OCI-LY1 (cell line): ENCODE measurements at regions not wholly inside any gene's neighbourhood (a gene's known extent, or its start where the extent isn't known, plus 50 kb on each side); places are given as distances from the start of the nearest gene placed in this dataset.

Source experiments
- EZH2 ChIP-seq: fragments of 200-600 bp; sonication (generic), shearing (Covaris generic); IDR thresholded peaks from 2 replicates; pipeline ENCODE4 v1.8.0; 2017; ENCODE audit warnings: borderline replicate concordance, mixed run types, mild to moderate bottlenecking, antibody characterized with exemption, low read length, moderate library complexity, mixed read lengths
- TF ChIP-seq, protein P1 (sequence below): fragments of 200-600 bp; sonication (generic), shearing (Covaris generic); IDR thresholded peaks from 2 replicates; pipeline ENCODE4 v1.5.1; 2017; ENCODE audit warnings: mild to moderate bottlenecking, antibody characterized with exemption, low read length, moderate library complexity, mixed read lengths

DNA sequence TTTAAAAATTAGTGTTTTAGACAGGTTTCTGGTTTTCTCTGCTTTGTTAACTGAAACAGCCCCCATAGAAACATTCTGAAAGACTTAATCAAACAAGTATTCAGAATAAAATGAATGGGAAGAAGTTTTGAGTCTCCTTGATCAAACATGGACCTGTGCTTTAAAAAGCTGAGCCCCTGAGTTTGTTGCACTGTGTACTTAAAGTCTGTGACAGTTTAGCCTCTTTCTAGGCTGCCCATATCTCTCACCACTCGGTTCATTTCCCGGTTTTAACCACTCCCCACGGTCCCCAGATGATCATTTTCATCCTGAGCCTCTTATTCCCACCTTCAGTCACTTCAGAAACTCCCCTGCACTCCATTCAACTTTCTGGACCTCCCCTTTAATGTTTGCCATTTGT lies 215.9 kb upstream of the DMRT1 start:
- TF ChIP-seq, protein P1, sequence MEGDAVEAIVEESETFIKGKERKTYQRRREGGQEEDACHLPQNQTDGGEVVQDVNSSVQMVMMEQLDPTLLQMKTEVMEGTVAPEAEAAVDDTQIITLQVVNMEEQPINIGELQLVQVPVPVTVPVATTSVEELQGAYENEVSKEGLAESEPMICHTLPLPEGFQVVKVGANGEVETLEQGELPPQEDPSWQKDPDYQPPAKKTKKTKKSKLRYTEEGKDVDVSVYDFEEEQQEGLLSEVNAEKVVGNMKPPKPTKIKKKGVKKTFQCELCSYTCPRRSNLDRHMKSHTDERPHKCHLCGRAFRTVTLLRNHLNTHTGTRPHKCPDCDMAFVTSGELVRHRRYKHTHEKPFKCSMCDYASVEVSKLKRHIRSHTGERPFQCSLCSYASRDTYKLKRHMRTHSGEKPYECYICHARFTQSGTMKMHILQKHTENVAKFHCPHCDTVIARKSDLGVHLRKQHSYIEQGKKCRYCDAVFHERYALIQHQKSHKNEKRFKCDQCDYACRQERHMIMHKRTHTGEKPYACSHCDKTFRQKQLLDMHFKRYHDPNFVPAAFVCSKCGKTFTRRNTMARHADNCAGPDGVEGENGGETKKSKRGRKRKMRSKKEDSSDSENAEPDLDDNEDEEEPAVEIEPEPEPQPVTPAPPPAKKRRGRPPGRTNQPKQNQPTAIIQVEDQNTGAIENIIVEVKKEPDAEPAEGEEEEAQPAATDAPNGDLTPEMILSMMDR = no peak
- TF ChIP-seq EZH2 = no peak
